ENCODE measurements at regions not wholly inside any gene's neighbourhood (a gene's known extent, or its start where the extent isn't known, plus 50 kb on each side); places are given as distances from the start of the nearest gene placed in this dataset.

DNA sequence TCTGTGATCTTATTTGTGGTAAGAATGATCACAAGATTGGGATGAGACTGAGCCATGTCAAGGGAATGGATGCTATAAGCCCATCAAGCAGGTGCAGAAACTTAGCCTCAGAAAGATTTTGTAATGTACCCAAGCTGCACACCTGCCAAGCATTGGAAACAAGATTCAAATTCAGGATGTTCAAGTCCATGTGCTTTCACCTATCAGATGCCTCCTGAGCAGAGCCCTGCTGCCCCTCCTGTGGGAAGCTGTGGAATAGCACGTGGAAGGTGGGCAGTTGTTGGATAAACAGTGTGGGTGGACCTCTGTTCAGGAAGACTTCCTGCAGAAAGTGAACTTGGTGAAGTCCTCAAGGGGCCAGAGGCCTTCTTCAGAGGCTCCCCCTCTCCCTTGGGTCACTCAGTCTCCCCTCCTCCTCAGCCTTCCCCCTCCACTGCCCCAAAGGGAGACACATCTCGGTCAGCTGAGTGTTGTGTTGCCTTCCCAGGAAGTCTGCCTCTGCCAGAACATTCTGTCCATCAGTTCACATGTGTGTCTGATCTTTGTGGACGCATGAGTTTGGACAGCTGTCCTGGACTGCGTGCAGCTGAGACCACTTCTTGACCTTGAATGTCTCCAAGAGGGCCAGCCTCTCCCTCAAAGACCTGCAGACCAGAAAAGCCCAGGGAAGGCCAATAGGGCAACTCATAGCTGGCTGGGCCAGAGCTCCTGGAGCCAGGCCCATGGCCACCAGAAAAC lies 186.1 kb downstream of the INHBB start:
- no peak overlapping the region for H3K4me2 ChIP-seq (ENCODE audit: insufficient read depth in 1 of 2, low read depth in 2 of 2, low read length in 2 of 2)
- TF ChIP-seq KDM1A (IDR thresholded peaks at IDR 0.05; ENCODE audit: borderline replicate concordance, low read length) (no peak), SIN3A (conservative IDR thresholded peaks at IDR 0.05 in 1 of 2, IDR thresholded peaks at IDR 0.05 in 1 of 2; ENCODE audit: low read depth in 1 of 2, low read length in 2 of 2) (no peak), TCF12 (IDR thresholded peaks at IDR 0.05; ENCODE audit: low read depth, low read length) (no peak), RNF2 (IDR thresholded peaks at IDR 0.05; ENCODE audit: borderline replicate concordance, low read depth, low read length, missing control alignments, poor library complexity, severe bottlenecking) (no peak), TEAD4 (IDR thresholded peaks at IDR 0.05; ENCODE audit: low read depth, low read length) (no peak), RFX5 (IDR thresholded peaks at IDR 0.05; ENCODE audit: borderline replicate concordance, low read depth, low read length) (no peak), CTBP2 (IDR thresholded peaks at IDR 0.05; ENCODE audit: borderline replicate concordance, insufficient read depth, insufficient read length, low read length) (no peak), SUZ12 (IDR thresholded peaks at IDR 0.05; ENCODE audit: low read length) (no peak), NRF1 (IDR thresholded peaks at IDR 0.05; ENCODE audit: low read depth, low read length) (no peak), EZH2 (IDR thresholded peaks at IDR 0.05; ENCODE audit: low read depth, low read length, severe bottlenecking) (no peak), GTF2F1 (IDR thresholded peaks at IDR 0.05; ENCODE audit: borderline replicate concordance, low read depth, low read length) (no peak), POLR2AphosphoS5 (IDR thresholded peaks at IDR 0.05; ENCODE audit: low read depth, low read length) (no peak)

More for the DNA sequence above, 186.1 kb downstream of the INHBB start:
- Histone ChIP-seq H3K4ac (replicated peaks; ENCODE audit: insufficient read length, low read depth, low read length) (no peak overlapping the region), H3K27ac (ENCODE audit: low read depth, low read length) (no peak overlapping the region), H2BK15ac (ENCODE audit: low read length) (no peak overlapping the region), H3K56ac (replicated peaks; ENCODE audit: insufficient read length, low read depth, low read length) (no peak overlapping the region), H3K4me3 (ENCODE audit: extremely low read depth in 1 of 4, insufficient read depth in 2 of 4, low read depth in 3 of 4, low read length in 4 of 4) (no peak overlapping the region), H2BK20ac (ENCODE audit: low read length) (no peak overlapping the region), H3K18ac (ENCODE audit: extremely low read depth, low read length) (no peak overlapping the region), H3K79me1 (ENCODE audit: low read depth, low read length) (no peaks in the 10 kb centered on the region), H3K14ac (ENCODE audit: insufficient read length) (no peak overlapping the region), H3K27me3 (replicated peaks in 1 of 4; ENCODE audit: control insufficient read depth in 3 of 4, extremely low read depth in 1 of 4, insufficient read depth in 3 of 4, low read length in 3 of 4) (peaks cover 0 to 7% (median 3%) of the 10 kb centered on the region in 4 experiments; a peak in 3 of 7 replicates), H2AFZ (ENCODE audit: low read length) (no peak overlapping the region), H3K4me1 (replicated peaks in 1 of 4; ENCODE audit: control insufficient read depth in 3 of 4, insufficient read depth in 4 of 4, low read length in 3 of 4) (no peaks in the 10 kb centered on the region), H2BK120ac (replicated peaks; ENCODE audit: low read depth, low read length) (no peak overlapping the region), H3K23ac (ENCODE audit: insufficient read length) (no peak overlapping the region), H3K9me3 (ENCODE audit: insufficient read depth in 2 of 2, low read depth in 1 of 2, low read length in 1 of 2) (peaks cover 0 to 12% of the 10 kb centered on the region in 2 experiments; a peak in 2 of 4 replicates), H2AK5ac (ENCODE audit: low read depth, low read length) (no peak overlapping the region), H3K9ac (replicated peaks in 1 of 4; ENCODE audit: extremely low read depth in 1 of 4, low read depth in 3 of 4, low read length in 3 of 4) (no peak overlapping the region), H4K8ac (ENCODE audit: extremely low read depth, insufficient read depth, low read length) (no peak overlapping the region), H2BK5ac (ENCODE audit: low read depth, low read length) (no peak overlapping the region), H3K36me3 (ENCODE audit: control insufficient read depth in 2 of 4, insufficient read depth in 4 of 4, low read length in 3 of 4) (no peaks in the 10 kb centered on the region), H4K91ac (replicated peaks; ENCODE audit: insufficient read length, low read length) (no peak overlapping the region), H4K20me1 (replicated peaks in 1 of 2; ENCODE audit: control insufficient read depth in 1 of 2, insufficient read depth in 2 of 2, low read length in 2 of 2) (peaks cover 0 to 2% of the 10 kb centered on the region in 2 experiments), H3K23me2 (ENCODE audit: low read depth, low read length) (no peaks in the 10 kb centered on the region), H3K79me2 (ENCODE audit: control insufficient read depth in 1 of 2, insufficient read depth in 2 of 2, low read length in 2 of 2) (no peaks in the 10 kb centered on the region), H2BK12ac (ENCODE audit: low read depth, low read length) (no peak overlapping the region), H4K5ac (ENCODE audit: insufficient read length, low read depth, low read length) (no peak overlapping the region)
- ChIA-PET POLR2A (ENCODE audit: partially characterized antibody) (no interaction called here), CTCF (ENCODE audit: partially characterized antibody) (interaction anchor here (0.7 to 3.4 kb wide), 10 partner anchors 11 to 155 kb away, joined by 3 to 15 read pairs (median 5); no protein-coding TSS in a partner anchor)
- DNase-seq (ENCODE audit: low read depth in 1 of 2, low spot score in 2 of 2) (no peak), FAIRE-seq (no peak)
- 78% methylated on average over 4 of the region's 4 CpGs; no CpG with 5 or more reads in 1 of the 2 experiments for WGBS, 2 experiments (ENCODE audit: extremely low coverage in 1 of 2, insufficient coverage in 1 of 2, insufficient read length in 1 of 2, insufficient replicate concordance in 2 of 2, low coverage in 1 of 2, low lambda C conversion rate in 2 of 2, missing lambda C conversion rate in 1 of 2)
